HG02798 (cell line): ENCODE measurements at regions not wholly inside any gene's neighbourhood (a gene's known extent, or its start where the extent isn't known, plus 50 kb on each side); places are given as distances from the start of the nearest gene placed in this dataset.
"Not testable (repeated sequence)": the region's sequence is repeated elsewhere in the genome, so short reads cannot be mapped to it uniquely, and the experiment has no call there.

Experiments used
- ATAC-seq: cut with Tn5 transposase; IDR thresholded peaks from one replicate; pipeline ENCODE4 v1.9.1; 2021; ENCODE audit warnings: mild to moderate bottlenecking; ENCODE audit not compliant: unreplicated experiment, poor library complexity

- ATAC-seq = no peak
Measured at GRCh38 chr6:94559829-94560537, 1017.4 kb upstream of the MANEA start.

DNA sequence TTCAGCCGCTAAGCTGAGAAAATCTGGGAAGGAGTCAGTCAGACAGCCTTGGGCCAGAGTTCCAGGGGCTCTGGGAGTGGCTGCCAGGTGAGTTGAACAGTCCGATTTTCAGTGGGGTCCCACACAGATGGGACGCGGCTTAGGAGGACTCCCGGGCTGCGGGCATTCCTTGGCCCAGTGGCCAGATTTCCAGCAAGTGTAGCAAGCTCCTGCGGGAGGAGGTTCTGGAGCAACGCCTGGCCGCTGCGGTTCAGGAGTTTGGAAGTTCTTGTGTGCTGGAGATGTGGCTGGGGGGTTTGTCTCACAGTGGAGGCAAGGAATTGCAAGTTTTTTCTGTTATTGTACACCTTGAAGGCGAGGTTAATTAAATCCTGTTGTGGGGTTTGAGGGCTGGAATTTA is 1020.1 kb upstream of the MANEA start:
- not testable (repeated sequence) for ATAC-seq

- ATAC-seq = no peak
Measured at GRCh38 chr6:94548201-94548600, 1029.1 kb upstream of the MANEA start.

DNA sequence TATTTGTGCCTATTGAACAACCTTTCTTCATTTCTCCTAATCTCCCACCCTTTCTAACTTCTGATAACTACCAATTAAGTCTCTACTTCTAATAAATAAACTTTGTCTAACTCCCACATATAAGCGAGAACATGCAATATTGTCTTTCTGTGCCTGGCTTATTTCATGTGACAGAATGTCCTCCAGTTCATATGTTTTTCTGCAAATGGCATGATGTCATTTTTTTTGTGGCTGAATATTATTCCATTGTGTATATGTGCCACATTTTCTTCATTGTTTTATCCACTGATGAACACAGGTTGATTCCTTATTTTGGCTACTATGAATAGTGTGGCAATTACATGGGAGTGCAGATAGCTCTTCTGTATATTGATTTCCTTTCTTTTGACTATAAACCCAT is 1041.5 kb upstream of the MANEA start:
- no peak for ATAC-seq

DNA sequence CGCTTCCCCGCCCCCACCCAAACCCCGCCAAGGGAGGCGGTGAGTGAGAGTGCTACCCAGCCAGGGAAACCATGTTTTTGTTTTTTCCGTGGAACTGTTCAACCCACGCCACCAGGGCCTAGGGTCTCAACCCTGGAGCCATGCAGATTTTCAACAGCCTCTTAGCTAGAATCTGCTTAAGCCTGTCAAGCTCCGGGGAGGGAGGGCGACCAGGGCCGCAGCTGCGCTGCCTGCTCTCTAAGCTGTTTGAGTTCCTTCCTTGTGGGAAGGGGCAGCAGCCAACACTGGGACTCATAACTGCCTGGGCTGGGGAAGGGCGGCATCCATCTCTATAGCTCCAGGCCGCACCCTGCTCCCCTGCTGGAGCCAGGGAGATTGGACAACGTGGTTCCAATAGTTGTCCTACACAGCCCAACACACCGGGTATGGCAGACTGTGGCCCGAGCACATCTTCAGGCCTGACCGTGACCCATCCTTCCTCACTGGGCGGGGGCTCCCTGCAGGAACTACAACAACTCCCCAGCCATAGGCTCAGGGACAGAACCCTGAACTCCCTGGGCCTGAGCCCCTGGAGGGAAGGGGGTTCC is 1065.7 kb upstream of the MANEA start:
- ATAC-seq = no peak

DNA sequence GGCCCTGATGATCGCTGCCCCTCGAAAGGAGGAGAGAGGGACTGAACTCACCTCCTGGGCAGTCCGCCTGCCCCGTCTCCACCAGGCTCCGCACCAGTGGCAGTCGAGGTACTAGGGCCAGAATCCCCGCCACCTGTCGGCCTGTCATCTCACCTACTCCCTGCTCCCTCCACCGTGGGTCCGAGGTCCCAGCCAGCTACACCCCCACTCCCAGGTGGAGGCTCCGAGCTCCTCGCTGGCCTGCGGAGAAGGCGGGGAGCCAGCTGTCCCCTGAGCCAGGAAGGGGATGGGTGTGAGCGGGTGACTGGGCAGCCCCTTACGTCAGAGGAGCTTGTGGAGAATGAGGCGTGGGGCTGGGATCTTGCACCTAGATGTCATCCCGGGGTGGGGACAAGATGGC is 1066.5 kb upstream of the MANEA start:
- no peak for ATAC-seq

- ATAC-seq = no peak
Measured at GRCh38 chr6:94501516-94501915, 1075.8 kb upstream of the MANEA start.

GRCh38 chr6:94498099-94498498 is 1078.7 kb upstream of the EPHA7 start:
- no peak for ATAC-seq

- no peak for ATAC-seq
Measured at GRCh38 chr6:94494500-94494899, 1075.1 kb upstream of the EPHA7 start.

- no peak for ATAC-seq
Measured at GRCh38 chr6:94487371-94487770, 1068.0 kb upstream of the EPHA7 start.

GRCh38 chr6:94478133-94479005 is 1059.0 kb upstream of the EPHA7 start:
- ATAC-seq = no peak

DNA sequence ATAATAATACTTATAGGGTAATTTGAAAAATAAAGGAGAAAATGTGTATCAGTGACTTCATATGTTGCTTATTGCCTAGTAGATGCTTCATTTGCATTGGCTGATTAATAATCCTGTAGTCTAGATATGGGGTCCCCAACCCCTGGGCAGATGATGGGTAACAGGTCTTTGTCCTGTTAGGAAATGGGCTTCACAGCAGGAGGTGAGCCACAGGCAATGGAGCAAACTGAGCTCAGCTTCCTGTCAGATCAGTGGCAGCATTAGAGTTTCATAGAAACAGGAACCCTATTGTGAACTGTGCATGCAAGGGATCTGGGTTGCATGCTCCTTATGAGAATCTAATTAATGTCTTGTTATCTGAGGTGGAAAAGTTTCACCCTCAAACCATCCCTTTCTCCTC is 1049.5 kb upstream of the EPHA7 start:
- no peak for ATAC-seq

- no peak for ATAC-seq
Measured at GRCh38 chr6:94464018-94464510, 1044.7 kb upstream of the EPHA7 start.

- ATAC-seq = no peak
Measured at GRCh38 chr6:94463306-94463705, 1043.9 kb upstream of the EPHA7 start.

- ATAC-seq = no peak
Measured at GRCh38 chr6:94462231-94462630, 1042.9 kb upstream of the EPHA7 start.

GRCh38 chr6:94456266-94456665 is 1036.9 kb upstream of the EPHA7 start:
- ATAC-seq = no peak

- ATAC-seq = no peak
Measured at GRCh38 chr6:94454231-94454630, 1034.9 kb upstream of the EPHA7 start.

- no peak for ATAC-seq
Measured at GRCh38 chr6:94446120-94446519, 1026.8 kb upstream of the EPHA7 start.

DNA sequence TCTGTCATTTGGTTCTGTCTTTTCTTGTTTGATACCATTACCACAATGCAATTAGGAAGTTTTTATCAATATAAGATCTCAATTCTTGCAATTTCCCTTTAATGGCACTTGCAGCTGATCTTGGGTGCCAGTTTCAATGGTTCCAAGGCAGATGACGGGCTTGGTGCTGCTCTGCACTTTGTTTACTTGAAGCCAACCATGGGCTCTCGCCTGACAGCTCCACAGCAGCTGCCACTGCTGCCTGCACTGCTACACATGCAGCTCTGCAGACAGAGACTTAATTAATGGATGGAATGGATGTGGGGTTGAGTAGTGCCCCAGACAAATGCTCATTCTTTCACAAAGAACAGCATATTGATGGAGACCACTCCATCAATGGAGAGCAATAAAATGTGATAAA is 1024.3 kb upstream of the EPHA7 start:
- no peak for ATAC-seq

DNA sequence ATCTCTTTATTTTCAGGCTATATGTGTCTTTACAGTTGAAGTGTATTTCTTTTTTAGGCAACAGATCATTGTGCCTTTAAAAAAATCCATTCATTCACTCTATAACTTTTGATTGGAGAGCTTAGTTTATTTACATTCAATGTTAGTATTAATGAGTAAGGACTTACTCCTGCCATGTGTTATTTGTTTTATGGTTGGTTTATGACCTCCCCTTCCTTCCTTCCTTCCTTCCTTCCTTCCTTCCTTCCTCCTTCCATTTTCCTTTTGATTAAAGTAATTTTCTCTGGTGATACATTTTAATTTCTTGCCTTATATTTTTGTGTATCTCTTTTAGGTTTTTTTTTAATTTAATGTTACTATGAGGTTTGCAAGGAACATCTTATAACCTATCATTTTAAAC is 1005.3 kb upstream of the EPHA7 start:
- no peak for ATAC-seq

DNA sequence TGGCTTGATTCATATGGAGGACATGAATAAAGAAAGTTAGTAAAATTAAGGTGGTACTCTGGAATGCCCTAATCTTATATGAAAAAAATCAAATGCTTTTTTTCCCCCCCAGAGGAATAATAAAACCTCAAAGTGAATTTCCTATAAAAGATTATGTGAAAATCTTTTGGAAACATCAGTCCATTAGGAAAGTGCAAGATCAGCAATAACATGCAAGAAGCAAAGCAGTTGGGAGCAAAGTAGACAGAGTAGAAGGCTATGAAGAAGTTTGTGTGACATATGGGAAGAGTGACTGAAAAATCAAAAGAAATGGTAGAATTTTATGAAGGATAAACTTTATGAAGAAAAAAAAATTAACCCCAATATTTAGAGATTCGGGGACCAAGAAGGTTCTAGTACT is 998.0 kb upstream of the EPHA7 start:
- ATAC-seq = no peak
